ENCODE measurements at regions not wholly inside any gene's neighbourhood (a gene's known extent, or its start where the extent isn't known, plus 50 kb on each side); places are given as distances from the start of the nearest gene placed in this dataset.

- ChIA-PET RAD21 (ENCODE audit: unreplicated experiment) (no interaction called here), POLR2A (interaction anchor here (0.6 kb wide), 1 partner anchor 129 kb away, joined by 6 read pairs; no protein-coding TSS in a partner anchor), CTCF (interaction anchor here (0.7 kb wide), 1 partner anchor 11 kb away, joined by 3 read pairs; no protein-coding TSS in a partner anchor), SMC1A (ENCODE audit: uncharacterized antibody, unreplicated experiment) (no interaction called here)
- H3K4me3 ChIP-seq, result no peak overlapping the region
- no peak overlapping the region for H2AFZ ChIP-seq (ENCODE audit: control insufficient read depth, low read depth, low read length)
- no peak overlapping the region for H3K4me2 ChIP-seq (ENCODE audit: control insufficient read depth, insufficient read depth)
- no peak overlapping the region for H3K9ac ChIP-seq (ENCODE audit: control insufficient read depth, insufficient read depth, low read length)
- H3K79me2 ChIP-seq (ENCODE audit: control insufficient read depth, insufficient read depth, low read length), result no peaks in the 10 kb centered on the region
- no peak for ATAC-seq
- TF ChIP-seq POLR2AphosphoS5 (IDR thresholded peaks at IDR 0.05; ENCODE audit: low read length), result no peak
- no peak for TF ChIP-seq ZZZ3 (IDR thresholded peaks at IDR 0.05; ENCODE audit: control insufficient read depth, insufficient read length, low read depth)
- TF ChIP-seq JUND (IDR thresholded peaks at IDR 0.05; ENCODE audit: low read depth, low read length), result no peak
- TF ChIP-seq CBFB (IDR thresholded peaks at IDR 0.05; ENCODE audit: low read depth), result no peak
- no peak for TF ChIP-seq MYB (IDR thresholded peaks at IDR 0.05; ENCODE audit: borderline replicate concordance, low read depth, low read length)
- no peak for TF ChIP-seq EGR1 (IDR thresholded peaks at IDR 0.05; ENCODE audit: borderline replicate concordance in 1 of 2, low read depth in 2 of 2, low read length in 2 of 2)
- no peak for TF ChIP-seq TAF1 (IDR thresholded peaks at IDR 0.05; ENCODE audit: borderline replicate concordance, low read depth, low read length)
- TF ChIP-seq, protein P1, sequence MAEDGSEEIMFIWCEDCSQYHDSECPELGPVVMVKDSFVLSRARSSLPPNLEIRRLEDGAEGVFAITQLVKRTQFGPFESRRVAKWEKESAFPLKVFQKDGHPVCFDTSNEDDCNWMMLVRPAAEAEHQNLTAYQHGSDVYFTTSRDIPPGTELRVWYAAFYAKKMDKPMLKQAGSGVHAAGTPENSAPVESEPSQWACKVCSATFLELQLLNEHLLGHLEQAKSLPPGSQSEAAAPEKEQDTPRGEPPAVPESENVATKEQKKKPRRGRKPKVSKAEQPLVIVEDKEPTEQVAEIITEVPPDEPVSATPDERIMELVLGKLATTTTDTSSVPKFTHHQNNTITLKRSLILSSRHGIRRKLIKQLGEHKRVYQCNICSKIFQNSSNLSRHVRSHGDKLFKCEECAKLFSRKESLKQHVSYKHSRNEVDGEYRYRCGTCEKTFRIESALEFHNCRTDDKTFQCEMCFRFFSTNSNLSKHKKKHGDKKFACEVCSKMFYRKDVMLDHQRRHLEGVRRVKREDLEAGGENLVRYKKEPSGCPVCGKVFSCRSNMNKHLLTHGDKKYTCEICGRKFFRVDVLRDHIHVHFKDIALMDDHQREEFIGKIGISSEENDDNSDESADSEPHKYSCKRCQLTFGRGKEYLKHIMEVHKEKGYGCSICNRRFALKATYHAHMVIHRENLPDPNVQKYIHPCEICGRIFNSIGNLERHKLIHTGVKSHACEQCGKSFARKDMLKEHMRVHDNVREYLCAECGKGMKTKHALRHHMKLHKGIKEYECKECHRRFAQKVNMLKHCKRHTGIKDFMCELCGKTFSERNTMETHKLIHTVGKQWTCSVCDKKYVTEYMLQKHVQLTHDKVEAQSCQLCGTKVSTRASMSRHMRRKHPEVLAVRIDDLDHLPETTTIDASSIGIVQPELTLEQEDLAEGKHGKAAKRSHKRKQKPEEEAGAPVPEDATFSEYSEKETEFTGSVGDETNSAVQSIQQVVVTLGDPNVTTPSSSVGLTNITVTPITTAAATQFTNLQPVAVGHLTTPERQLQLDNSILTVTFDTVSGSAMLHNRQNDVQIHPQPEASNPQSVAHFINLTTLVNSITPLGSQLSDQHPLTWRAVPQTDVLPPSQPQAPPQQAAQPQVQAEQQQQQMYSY (CRISPR knock-in tag; IDR thresholded peaks at IDR 0.05), result no peak
- no peak for TF ChIP-seq POLR2A (IDR thresholded peaks at IDR 0.05; ENCODE audit: low read depth, low read length)
- FAIRE-seq, result no peak
- H3K4me1 ChIP-seq (ENCODE audit: control insufficient read depth, insufficient read depth, low read length), result no peaks in the 10 kb centered on the region
- no peaks in the 10 kb centered on the region for H3K9me3 ChIP-seq (replicated peaks; ENCODE audit: control insufficient read depth, insufficient read depth, low read length)
- no peaks in the 10 kb centered on the region for H3K27me3 ChIP-seq (replicated peaks in 1 of 2; ENCODE audit: control insufficient read depth in 2 of 2, insufficient read depth in 2 of 2, low read length in 1 of 2)
- H3K36me3 ChIP-seq (ENCODE audit: control insufficient read depth in 2 of 2, insufficient read depth in 2 of 2, low read length in 1 of 2), result no peaks in the 10 kb centered on the region
- in situ Hi-C loops (cut with MboI), result no loop called here
- DNase-seq (ENCODE audit: low read depth, low spot score), result no peak
- no peak overlapping the region for H3K27ac ChIP-seq (ENCODE audit: control insufficient read depth, insufficient read depth)
- no peaks in the 10 kb centered on the region for H4K20me1 ChIP-seq (ENCODE audit: control insufficient read depth, insufficient read depth)
- no TSS peak for BruUV-seq (replicated peaks)
- intact Hi-C loops (cut with micrococcal nuclease; ENCODE audit: unreplicated experiment), result no loop called here
Measured at GRCh38 chrX:96449896-96450295, 234.7 kb upstream of the DIAPH2 start.

Data from GM12878 (cell line).